HS-5 (cell line): ENCODE measurements at regions not wholly inside any gene's neighbourhood (a gene's known extent, or its start where the extent isn't known, plus 50 kb on each side); places are given as distances from the start of the nearest gene placed in this dataset.

Experiments
- DNase-seq: peaks from one replicate; pipeline ENCODE4 v3.0.0-alpha.2; 2012; ENCODE audit warnings: low read depth

GRCh38 chr10:78774999-78775711, 293.6 kb upstream of the ZMIZ1 start:
- no peak for DNase-seq

GRCh38 chr10:78775891-78776290, 292.9 kb upstream of the ZMIZ1 start:
- DNase-seq: no peak

- DNase-seq: no peak
Measured at GRCh38 chr10:78776756-78777155, 292.0 kb upstream of the ZMIZ1 start.

- DNase-seq: no peak
Measured at GRCh38 chr10:78777466-78777865, 291.3 kb upstream of the ZMIZ1 start.

- DNase-seq: no peak
Measured at GRCh38 chr10:78777867-78778266, 290.9 kb upstream of the ZMIZ1 start.

GRCh38 chr10:78778444-78779338, 290.1 kb upstream of the ZMIZ1 start:
- DNase-seq: no peak

GRCh38 chr10:78779339-78779955, 289.3 kb upstream of the ZMIZ1 start:
- DNase-seq: no peak

GRCh38 chr10:78780551-78780961, 288.2 kb upstream of the ZMIZ1 start:
- DNase-seq: no peak

- no peak for DNase-seq
Measured at GRCh38 chr10:78781251-78781913, 287.4 kb upstream of the ZMIZ1 start.

GRCh38 chr10:78781991-78782390, 286.8 kb upstream of the ZMIZ1 start:
- no peak for DNase-seq

GRCh38 chr10:78782441-78782840, 286.3 kb upstream of the ZMIZ1 start:
- no peak for DNase-seq

- no peak for DNase-seq
Measured at GRCh38 chr10:78783753-78784152, 285.0 kb upstream of the ZMIZ1 start.

GRCh38 chr10:78784546-78784945, 284.2 kb upstream of the ZMIZ1 start:
- no peak for DNase-seq

- no peak for DNase-seq
Measured at GRCh38 chr10:78785066-78785465, 283.7 kb upstream of the ZMIZ1 start.

- no peak for DNase-seq
Measured at GRCh38 chr10:78785991-78786390, 282.8 kb upstream of the ZMIZ1 start.

- no peak for DNase-seq
Measured at GRCh38 chr10:78787125-78787524, 281.6 kb upstream of the ZMIZ1 start.

GRCh38 chr10:78794736-78795455, 273.9 kb upstream of the ZMIZ1 start:
- DNase-seq: no peak

- DNase-seq: no peak
Measured at GRCh38 chr10:78798976-78799730, 269.6 kb upstream of the ZMIZ1 start.

- DNase-seq: no peak
Measured at GRCh38 chr10:78800006-78800405, 268.8 kb upstream of the ZMIZ1 start.

- DNase-seq: no peak
Measured at GRCh38 chr10:78800535-78801320, 268.0 kb upstream of the ZMIZ1 start.
